H1 (cell line): ENCODE measurements at regions not wholly inside any gene's neighbourhood (a gene's known extent, or its start where the extent isn't known, plus 50 kb on each side); places are given as distances from the start of the nearest gene placed in this dataset.
"Not testable (repeated sequence)": the region's sequence is repeated elsewhere in the genome, so short reads cannot be mapped to it uniquely, and the experiment has no call there.

ENCODE experiments used
- CTCF ChIA-PET: fragments of 300-600 bp; sonication (Branson Sonifier 250); formaldehyde crosslinking; loops from one replicate; lab custom pipeline; 2021; ENCODE audit not compliant: partially characterized antibody; lab: Charles Lee
- POLR2A ChIA-PET: fragments of 300-600 bp; sonication (Branson Sonifier 250); formaldehyde crosslinking; loops from one replicate; lab custom pipeline; 2021; ENCODE audit warnings: inconsistent platforms; ENCODE audit not compliant: partially characterized antibody; lab: Charles Lee
- DNase-seq, 2 experiments: peaks; one replicate each; pipeline versions ENCODE4 v3.0.0 to v3.0.0-alpha.2; 2010 to 2022; ENCODE audit warnings: low spot score in 2 of 2, low read depth in 1 of 2, mixed read lengths in 1 of 2
- FAIRE-seq: peaks from 2 replicates; lab custom pipeline; 2011; peaks lifted over from hg19 to GRCh38; lab: Jason Lieb, UNC
- H2AFZ ChIP-seq: 2 replicates; pipeline ENCODE4 v1.8.1; 2012; ENCODE audit warnings: low read length, inconsistent platforms
- H2AK5ac ChIP-seq: 2 replicates; pipeline ENCODE4 v1.6.1; 2013; ENCODE audit warnings: low read depth, low read length
- H2BK120ac ChIP-seq: replicated peaks from 2 replicates; pipeline ENCODE3; 2013; ENCODE audit warnings: low read depth, low read length, inconsistent platforms
- H2BK12ac ChIP-seq: 2 replicates; pipeline ENCODE4 v1.6.1; 2013; ENCODE audit warnings: low read depth, low read length
- H2BK15ac ChIP-seq: 2 replicates; pipeline ENCODE4 v1.6.1; 2013; ENCODE audit warnings: low read length
- H2BK20ac ChIP-seq: 2 replicates; pipeline ENCODE4 v1.6.1; 2013; ENCODE audit warnings: low read length
- H2BK5ac ChIP-seq: 2 replicates; pipeline ENCODE4 v1.6.1; 2013; ENCODE audit warnings: low read depth, low read length
- H3K14ac ChIP-seq: 2 replicates; pipeline ENCODE4 v1.6.1; 2013; ENCODE audit warnings: inconsistent platforms; ENCODE audit not compliant: insufficient read length
- H3K18ac ChIP-seq: 2 replicates; pipeline ENCODE4 v1.6.1; 2013; ENCODE audit warnings: low read length; ENCODE audit errors: extremely low read depth
- H3K23ac ChIP-seq: 2 replicates; pipeline ENCODE4 v1.6.1; 2013; ENCODE audit warnings: inconsistent platforms; ENCODE audit not compliant: insufficient read length
- H3K23me2 ChIP-seq: 2 replicates; pipeline ENCODE4 v1.6.1; 2013; ENCODE audit warnings: low read depth, low read length
- H3K27ac ChIP-seq: 2 replicates; pipeline ENCODE4 v1.6.1; 2011; ENCODE audit warnings: low read depth, low read length, inconsistent platforms
- H3K27me3 ChIP-seq, 4 experiments: replicated peaks in 1 of 4; 1 replicate in 1 of 4; 2 replicates in 3 of 4; pipeline versions ENCODE4 v1.6.1 to v1.8.1; 2011 to 2013; ENCODE audit warnings: low read length in 3 of 4, mild to moderate bottlenecking in 3 of 4, inconsistent platforms in 2 of 4, mixed read lengths in 2 of 4, moderate library complexity in 1 of 4; ENCODE audit not compliant: control insufficient read depth in 3 of 4, insufficient read depth in 3 of 4; ENCODE audit errors: extremely low read depth in 1 of 4
- H3K36me3 ChIP-seq, 4 experiments: 2 replicates each; pipeline versions ENCODE4 v1.6.1 to v1.8.1; 2011 to 2013; ENCODE audit warnings: mild to moderate bottlenecking in 4 of 4, low read length in 3 of 4, moderate library complexity in 2 of 4, control low read depth in 1 of 4, inconsistent platforms in 1 of 4; ENCODE audit not compliant: insufficient read depth in 4 of 4, control insufficient read depth in 2 of 4
- H3K4ac ChIP-seq: replicated peaks from 2 replicates; pipeline ENCODE3; 2013; ENCODE audit warnings: low read length, low read depth, mixed read lengths, inconsistent platforms; ENCODE audit not compliant: insufficient read length
- H3K4me1 ChIP-seq, 4 experiments: replicated peaks in 1 of 4; 1 replicate in 1 of 4; 2 replicates in 3 of 4; pipeline versions ENCODE4 v1.6.1 to v1.8.1; 2011 to 2013; ENCODE audit warnings: low read length in 3 of 4, inconsistent platforms in 2 of 4, mixed read lengths in 1 of 4; ENCODE audit not compliant: insufficient read depth in 4 of 4, control insufficient read depth in 3 of 4
- H3K4me2 ChIP-seq, 2 experiments: 2 replicates each; pipeline versions ENCODE4 v1.6.1 to v1.8.1; 2011 to 2013; ENCODE audit warnings: low read depth in 2 of 2, low read length in 2 of 2, control low read depth in 1 of 2, inconsistent platforms in 1 of 2, mild to moderate bottlenecking in 1 of 2; ENCODE audit not compliant: insufficient read depth in 1 of 2
- H3K4me3 ChIP-seq, 4 experiments: fragments of 200-600, 300-600 bp in 1 of 4; sonication (generic), shearing (Covaris generic), sonication (Bioruptor Twin) in 1 of 4; 2 replicates each; pipeline versions ENCODE4 v1.5.1 to v1.8.1; 2011 to 2016; ENCODE audit warnings: low read length in 4 of 4, low read depth in 3 of 4, control low read depth in 2 of 4, inconsistent platforms in 2 of 4, mild to moderate bottlenecking in 2 of 4, mixed read lengths in 1 of 4, moderate library complexity in 1 of 4; ENCODE audit not compliant: insufficient read depth in 2 of 4; ENCODE audit errors: extremely low read depth in 1 of 4
- H3K56ac ChIP-seq: replicated peaks from 2 replicates; pipeline ENCODE3; 2013; ENCODE audit warnings: low read depth, mild to moderate bottlenecking, mixed read lengths, low read length, inconsistent platforms; ENCODE audit not compliant: insufficient read length
- H3K79me1 ChIP-seq: 2 replicates; pipeline ENCODE4 v1.6.1; 2013; ENCODE audit warnings: low read depth, low read length, control low read depth
- H3K79me2 ChIP-seq, 2 experiments: 2 replicates each; pipeline versions ENCODE4 v1.6.1 to v1.8.1; 2012 to 2013; ENCODE audit warnings: low read length in 2 of 2, mild to moderate bottlenecking in 2 of 2, inconsistent platforms in 1 of 2; ENCODE audit not compliant: insufficient read depth in 2 of 2, control insufficient read depth in 1 of 2
- H3K9ac ChIP-seq, 4 experiments: replicated peaks in 1 of 4; 1 replicate in 1 of 4; 2 replicates in 3 of 4; pipeline versions ENCODE4 v1.6.1 to v1.8.1; 2011 to 2013; ENCODE audit warnings: low read depth in 3 of 4, low read length in 3 of 4, control low read depth in 2 of 4, mild to moderate bottlenecking in 2 of 4, moderate library complexity in 2 of 4, inconsistent platforms in 1 of 4; ENCODE audit errors: extremely low read depth in 1 of 4
- H3K9me3 ChIP-seq, 2 experiments: 2 replicates each; pipeline versions ENCODE4 v1.6.1 to v1.8.1; 2012 to 2013; ENCODE audit warnings: mild to moderate bottlenecking in 2 of 2, moderate library complexity in 2 of 2, control low read depth in 1 of 2, inconsistent platforms in 1 of 2, low read depth in 1 of 2, low read length in 1 of 2, mixed read lengths in 1 of 2; ENCODE audit not compliant: insufficient read depth in 2 of 2
- H4K20me1 ChIP-seq, 2 experiments: replicated peaks in 1 of 2; 2 replicates each; pipeline versions ENCODE3 to v1.8.1; 2011 to 2013; ENCODE audit warnings: inconsistent platforms in 2 of 2, low read length in 2 of 2, mild to moderate bottlenecking in 1 of 2; ENCODE audit not compliant: insufficient read depth in 2 of 2, control insufficient read depth in 1 of 2
- H4K5ac ChIP-seq: 2 replicates; pipeline ENCODE4 v1.6.1; 2013; ENCODE audit warnings: low read length, low read depth, mixed read lengths, inconsistent platforms; ENCODE audit not compliant: insufficient read length
- H4K8ac ChIP-seq: 2 replicates; pipeline ENCODE4 v1.8.0; 2013; ENCODE audit warnings: mild to moderate bottlenecking, moderate library complexity, low read length, inconsistent platforms; ENCODE audit not compliant: insufficient read depth; ENCODE audit errors: extremely low read depth
- H4K91ac ChIP-seq: replicated peaks from 2 replicates; pipeline ENCODE3; 2013; ENCODE audit warnings: low read length, mixed read lengths, inconsistent platforms; ENCODE audit not compliant: insufficient read length
- BRCA1 ChIP-seq: IDR thresholded peaks from 2 replicates; pipeline ENCODE4 v1.6.1; 2012; ENCODE audit warnings: low read depth, low read length, improper control_type of control experiment
- CBX8 ChIP-seq: fragments of 300-800, 300-1000 bp; sonication (generic); IDR thresholded peaks from 2 replicates; pipeline ENCODE4 v1.7.1; 2016; ENCODE audit warnings: low read depth, low read length, borderline replicate concordance
- RXRA ChIP-seq: IDR thresholded peaks from 2 replicates; pipeline ENCODE4 v1.6.1; 2011; ENCODE audit warnings: low read depth, mild to moderate bottlenecking, low read length, moderate library complexity; ENCODE audit not compliant: insufficient read depth
- TAF1 ChIP-seq: IDR thresholded peaks from 2 replicates; pipeline ENCODE4 v1.6.1; 2011; ENCODE audit warnings: mild to moderate bottlenecking, low read depth, low read length
- TEAD4 ChIP-seq: IDR thresholded peaks from 2 replicates; pipeline ENCODE4 v1.6.1; 2012; ENCODE audit warnings: low read depth, low read length, inconsistent platforms, mixed read lengths
- WGBS, 2 experiments: shearing (Covaris generic) in 1 of 2; methylation state at CpG; one replicate each; pipeline versions ENCODE4 v1.1.6 to v1.1.7; 2013 to 2015; ENCODE audit warnings: low lambda C conversion rate in 2 of 2, mixed read lengths in 2 of 2, inconsistent platforms in 1 of 2, low coverage in 1 of 2, missing lambda C conversion rate in 1 of 2; ENCODE audit not compliant: insufficient replicate concordance in 2 of 2, insufficient coverage in 1 of 2, insufficient read length in 1 of 2; ENCODE audit errors: extremely low coverage in 1 of 2, missing lambda C conversion rate in 1 of 2; 5-methylcytosine and 5-hydroxymethylcytosine counted together

GRCh38 chr12:90672081-90672480, 282.9 kb downstream of the CCER1 start (continued):
- TF ChIP-seq TEAD4 (no peak), TAF1 (no peak), BRCA1 (no peak), CBX8 (no peak), RXRA (no peak)

GRCh38 chr12:90663949-90664348, 291.0 kb downstream of the CCER1 start:
- POLR2A ChIA-PET, H3K27me3 ChIP-seq, H3K14ac ChIP-seq, H3K23ac ChIP-seq, H2BK20ac ChIP-seq, H2AK5ac ChIP-seq, H2AFZ ChIP-seq, DNase-seq, H3K36me3 ChIP-seq, H3K79me2 ChIP-seq, FAIRE-seq, H3K4me3 ChIP-seq, H3K4ac ChIP-seq, H4K20me1 ChIP-seq, H3K4me2 ChIP-seq, H3K18ac ChIP-seq, H3K27ac ChIP-seq, H2BK5ac ChIP-seq, H3K9ac ChIP-seq, H4K8ac ChIP-seq, H3K56ac ChIP-seq, CTCF ChIA-PET, H2BK120ac ChIP-seq, H3K9me3 ChIP-seq, H3K4me1 ChIP-seq, H3K23me2 ChIP-seq, H4K5ac ChIP-seq, H3K79me1 ChIP-seq, H2BK12ac ChIP-seq, H4K91ac ChIP-seq, H2BK15ac ChIP-seq: not testable (repeated sequence)
- WGBS, 2 experiments: 97% methylated on average over 6 of the region's 7 CpGs; no CpG with 5 or more reads in 1 of the 2 experiments
